Naive thymus-derived CD8-positive, alpha-beta T cell (primary cell): ENCODE measurements at regions not wholly inside any gene's neighbourhood (a gene's known extent, or its start where the extent isn't known, plus 50 kb on each side); places are given as distances from the start of the nearest gene placed in this dataset.
A peak's percentile ranks its signal among the peaks of the same experiment; 100 is the strongest.
"Not testable (repeated sequence)": the region's sequence is repeated elsewhere in the genome, so short reads cannot be mapped to it uniquely, and the experiment has no call there.

Source experiments
- ATAC-seq, 2 donors: fragments of 150-1000 bp; cut with Tn5 transposase in 1 of 2; sonication (Bioruptor Pico), chemical (Tn5 transposase) in 1 of 2; 1 replicate in 1 of 2; 2 replicates in 1 of 2; pipeline ENCODE4 v1.10.0; 2021; ENCODE audit warnings: mild to moderate bottlenecking in 2 of 2, moderate library complexity in 2 of 2
- POLR2A ChIA-PET: fragments of 350-600 bp; sonication (Branson Sonifier 250); formaldehyde crosslinking; loops from one replicate; lab custom pipeline; 2021; ENCODE audit warnings: antibody characterized with exemption; lab: Charles Lee
- DNase-seq, 10 donors: peaks; one replicate each; pipeline versions ENCODE4 v3.0.0 to v3.0.0-alpha.2; 2020 to 2022
- H3K27ac Mint-ChIP-seq, 10 donors: one replicate each; pipeline ENCODE4 v1.8.0; 2020 to 2022; ENCODE audit warnings: mild to moderate bottlenecking in 10 of 10, mixed read lengths in 10 of 10, moderate library complexity in 4 of 10, inconsistent platforms in 1 of 10
- H3K27me3 Mint-ChIP-seq, 5 donors: one replicate each; pipeline ENCODE4 v1.8.0; 2021 to 2022; ENCODE audit warnings: mixed read lengths in 5 of 5
- H3K36me3 Mint-ChIP-seq, 3 donors: one replicate each; pipeline ENCODE4 v1.8.0; 2020 to 2022; ENCODE audit warnings: mixed read lengths in 3 of 3, mild to moderate bottlenecking in 2 of 3, inconsistent platforms in 1 of 3
- H3K4me1 Mint-ChIP-seq, 4 donors: one replicate each; pipeline ENCODE4 v1.8.0; 2021 to 2022; ENCODE audit warnings: mixed read lengths in 4 of 4
- H3K4me3 Mint-ChIP-seq, 10 donors: one replicate each; pipeline ENCODE4 v1.8.0; 2020 to 2022; ENCODE audit warnings: mild to moderate bottlenecking in 10 of 10, mixed read lengths in 10 of 10, moderate library complexity in 6 of 10, inconsistent platforms in 1 of 10
- H3K9me3 Mint-ChIP-seq, 9 donors: one replicate each; pipeline ENCODE4 v1.8.0; 2020 to 2022; ENCODE audit warnings: mixed read lengths in 9 of 9, mild to moderate bottlenecking in 3 of 9, inconsistent platforms in 1 of 9, moderate library complexity in 1 of 9

- Mint-ChIP-seq H3K9me3 (peaks cover 0 to 12% (median 7%) of the 10 kb centered on the region in 9 donors), H3K27me3 (peaks cover 0 to 10% (median 4%) of the 10 kb centered on the region in 5 donors)
- H3K4me1 Mint-ChIP-seq, POLR2A ChIA-PET, ATAC-seq, H3K27ac Mint-ChIP-seq, H3K4me3 Mint-ChIP-seq, H3K36me3 Mint-ChIP-seq, DNase-seq: not testable (repeated sequence)
Observed at GRCh38 chr6:56720202-56720601, 77.5 kb upstream of the DST start.

GRCh38 chr6:56719315-56720058 is 76.8 kb upstream of the DST start:
- H3K4me1 Mint-ChIP-seq, H3K27ac Mint-ChIP-seq, H3K36me3 Mint-ChIP-seq, POLR2A ChIA-PET, ATAC-seq, DNase-seq, H3K4me3 Mint-ChIP-seq: not testable (repeated sequence)
- peaks cover 0 to 12% (median 7%) of the 10 kb centered on the region in 9 donors for H3K9me3 Mint-ChIP-seq
- peaks cover 0 to 13% (median 4%) of the 10 kb centered on the region in 5 donors for H3K27me3 Mint-ChIP-seq

- no peaks in the 10 kb centered on the region for H3K4me1 Mint-ChIP-seq
- DNase-seq (no peak), ATAC-seq (no peak)
- H3K27me3 Mint-ChIP-seq = peaks cover 0 to 13% (median 4%) of the 10 kb centered on the region in 5 donors
- H3K9me3 Mint-ChIP-seq = peaks cover 0 to 12% (median 7%) of the 10 kb centered on the region in 9 donors
- no peak overlapping the region for H3K27ac Mint-ChIP-seq
- POLR2A ChIA-PET = no interaction called here
- peaks cover 0 to 6% (median 0%) of the 10 kb centered on the region in 3 donors for H3K36me3 Mint-ChIP-seq
- no peak overlapping the region for H3K4me3 Mint-ChIP-seq
Observed at GRCh38 chr6:56718236-56718635, 75.5 kb upstream of the DST start.

GRCh38 chr6:56716229-56716628 is 73.5 kb upstream of the DST start:
- no peaks in the 10 kb centered on the region for H3K4me1 Mint-ChIP-seq
- H3K36me3 Mint-ChIP-seq = peaks cover 0 to 6% (median 0%) of the 10 kb centered on the region in 3 donors
- peaks cover 0 to 12% (median 7%) of the 10 kb centered on the region in 9 donors for H3K9me3 Mint-ChIP-seq
- ATAC-seq (no peak), DNase-seq (no peak)
- POLR2A ChIA-PET = no interaction called here
- H3K27me3 Mint-ChIP-seq = peaks cover 2 to 20% (median 7%) of the 10 kb centered on the region in 5 donors
- no peak overlapping the region for H3K27ac Mint-ChIP-seq
- H3K4me3 Mint-ChIP-seq = no peak overlapping the region

GRCh38 chr6:56715741-56716140 is 73.1 kb upstream of the DST start:
- ATAC-seq (no peak), DNase-seq (no peak)
- peaks cover 0 to 6% (median 0%) of the 10 kb centered on the region in 3 donors for H3K36me3 Mint-ChIP-seq
- no peak overlapping the region for H3K4me3 Mint-ChIP-seq
- H3K9me3 Mint-ChIP-seq = peaks cover 0 to 12% (median 7%) of the 10 kb centered on the region in 9 donors
- peaks cover 2 to 22% (median 7%) of the 10 kb centered on the region in 5 donors for H3K27me3 Mint-ChIP-seq
- POLR2A ChIA-PET = no interaction called here
- H3K4me1 Mint-ChIP-seq = no peaks in the 10 kb centered on the region
- no peak overlapping the region for H3K27ac Mint-ChIP-seq

GRCh38 chr6:56714982-56715456 is 72.3 kb upstream of the DST start:
- Mint-ChIP-seq H3K4me3 (no peak overlapping the region), H3K9me3 (peaks cover 0 to 12% (median 7%) of the 10 kb centered on the region in 9 donors), H3K36me3 (peaks cover 0 to 6% (median 0%) of the 10 kb centered on the region in 3 donors), H3K27me3 (peaks cover 2 to 22% (median 7%) of the 10 kb centered on the region in 5 donors), H3K27ac (no peak overlapping the region), H3K4me1 (no peaks in the 10 kb centered on the region)
- ATAC-seq (no peak), DNase-seq (no peak)
- POLR2A ChIA-PET = no interaction called here

- Mint-ChIP-seq H3K36me3 (peaks cover 0 to 1% (median 0%) of the 10 kb centered on the region in 3 donors), H3K4me3 (no peak overlapping the region), H3K27ac (no peak overlapping the region), H3K9me3 (peaks cover 0 to 7% (median 3%) of the 10 kb centered on the region in 9 donors), H3K4me1 (no peaks in the 10 kb centered on the region), H3K27me3 (peaks cover 4 to 22% (median 9%) of the 10 kb centered on the region in 5 donors)
- ATAC-seq (no peak), DNase-seq (no peak)
- POLR2A ChIA-PET = no interaction called here
Observed at GRCh38 chr6:56714273-56714672, 71.6 kb upstream of the DST start.

- Mint-ChIP-seq H3K27me3 (peaks cover 4 to 22% (median 9%) of the 10 kb centered on the region in 5 donors), H3K4me3 (no peak overlapping the region), H3K36me3 (no peaks in the 10 kb centered on the region), H3K9me3 (no peaks in the 10 kb centered on the region), H3K27ac (no peak overlapping the region), H3K4me1 (no peaks in the 10 kb centered on the region)
- ATAC-seq (no peak), DNase-seq (no peak)
- POLR2A ChIA-PET = no interaction called here
Observed at GRCh38 chr6:56713254-56713672, 70.6 kb upstream of the DST start.

- H3K4me3 Mint-ChIP-seq = no peak overlapping the region
- peaks cover 1 to 20% (median 8%) of the 10 kb centered on the region in 5 donors for H3K27me3 Mint-ChIP-seq
- H3K27ac Mint-ChIP-seq = no peak overlapping the region
- POLR2A ChIA-PET = no interaction called here
- ATAC-seq (no peak), DNase-seq (no peak)
- no peaks in the 10 kb centered on the region for H3K36me3 Mint-ChIP-seq
- H3K4me1 Mint-ChIP-seq = no peaks in the 10 kb centered on the region
- no peaks in the 10 kb centered on the region for H3K9me3 Mint-ChIP-seq
Observed at GRCh38 chr6:56710967-56711366, 68.3 kb upstream of the DST start.

GRCh38 chr6:56709650-56710049 is 67.0 kb upstream of the DST start:
- POLR2A ChIA-PET = no interaction called here
- H3K36me3 Mint-ChIP-seq = no peaks in the 10 kb centered on the region
- H3K27ac Mint-ChIP-seq = no peak overlapping the region
- H3K9me3 Mint-ChIP-seq = no peaks in the 10 kb centered on the region
- ATAC-seq (no peak), DNase-seq (no peak)
- H3K27me3 Mint-ChIP-seq = peaks cover 1 to 9% (median 8%) of the 10 kb centered on the region in 5 donors
- H3K4me3 Mint-ChIP-seq = no peak overlapping the region
- H3K4me1 Mint-ChIP-seq = no peaks in the 10 kb centered on the region

GRCh38 chr6:56708810-56709597 is 66.3 kb upstream of the DST start:
- Mint-ChIP-seq H3K27me3 (peaks cover 1 to 9% (median 8%) of the 10 kb centered on the region in 5 donors), H3K9me3 (no peaks in the 10 kb centered on the region), H3K36me3 (no peaks in the 10 kb centered on the region), H3K4me3 (no peak overlapping the region), H3K4me1 (no peaks in the 10 kb centered on the region), H3K27ac (no peak overlapping the region)
- no peak for ATAC-seq
- DNase-seq = peak in 1 of 10 donors; percentile 14
- POLR2A ChIA-PET = no interaction called here

- peaks cover 1 to 9% (median 8%) of the 10 kb centered on the region in 5 donors for H3K27me3 Mint-ChIP-seq
- POLR2A ChIA-PET = no interaction called here
- no peaks in the 10 kb centered on the region for H3K9me3 Mint-ChIP-seq
- no peak for DNase-seq
- H3K4me3 Mint-ChIP-seq = no peak overlapping the region
- ATAC-seq = no peak
- no peaks in the 10 kb centered on the region for H3K4me1 Mint-ChIP-seq
- H3K27ac Mint-ChIP-seq = no peak overlapping the region
- no peaks in the 10 kb centered on the region for H3K36me3 Mint-ChIP-seq
Observed at GRCh38 chr6:56706981-56707726, 64.5 kb upstream of the DST start.
